GM13976 (cell line): ENCODE measurements at regions not wholly inside any gene's neighbourhood (a gene's known extent, or its start where the extent isn't known, plus 50 kb on each side); places are given as distances from the start of the nearest gene placed in this dataset.

Experiments used
- DNase-seq: peaks from one replicate; pipeline ENCODE4 v3.0.0; 2012; ENCODE audit warnings: low spot score
- CTCF ChIP-seq: IDR thresholded peaks from 2 replicates; pipeline ENCODE4 v1.5.1; 2012; ENCODE audit warnings: borderline replicate concordance, mild to moderate bottlenecking; ENCODE audit not compliant: insufficient read depth; ENCODE audit errors: extremely low read depth, missing control alignments, control extremely low read depth
- in situ Hi-C: fragments of 300-500 bp; cut with MboI; formaldehyde crosslinking; loops from one replicate; pipeline ENCODE4 v1.12.0; 2022; ENCODE audit warnings: low sequenced_read_pairs, mixed read lengths, inconsistent platforms; ENCODE audit not compliant: unreplicated experiment

- in situ Hi-C loops = no loop called here
- peak; percentile 80 for DNase-seq
- TF ChIP-seq CTCF = no peak
These were observed 88.9 kb upstream of the KLF6 start for GRCh38 chr10:3873728-3874461.

- TF ChIP-seq CTCF = no peak
- DNase-seq = no peak
- in situ Hi-C loops = no loop called here
These were observed 87.8 kb upstream of the KLF6 start for GRCh38 chr10:3872712-3873329.

- in situ Hi-C loops = no loop called here
- no peak for TF ChIP-seq CTCF
- no peak for DNase-seq
These were observed 86.5 kb upstream of the KLF6 start for GRCh38 chr10:3871424-3871996.

DNA sequence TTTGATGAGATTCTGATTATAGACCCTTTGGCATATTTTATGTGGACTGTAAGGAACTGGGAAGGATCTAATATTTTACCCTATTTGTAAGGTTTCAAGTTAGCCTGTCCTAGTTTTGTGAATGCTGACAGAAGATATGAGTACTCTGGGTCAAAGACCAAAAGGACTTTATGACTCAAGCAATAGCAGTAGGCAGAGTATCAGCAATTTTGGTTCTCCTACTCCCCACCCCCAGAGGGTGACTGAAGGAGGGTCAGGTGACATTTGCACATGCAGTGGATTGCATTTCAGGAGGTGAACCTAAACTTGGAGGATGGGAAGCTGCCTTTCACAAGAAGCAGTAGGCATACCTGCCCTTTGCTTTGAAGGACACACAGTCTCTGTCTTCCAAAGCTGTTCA, 84.0 kb upstream of the KLF6 start:
- in situ Hi-C loops = no loop called here
- DNase-seq = no peak
- no peak for TF ChIP-seq CTCF

GRCh38 chr10:3868271-3868664, 83.3 kb upstream of the KLF6 start:
- in situ Hi-C loops = no loop called here
- TF ChIP-seq CTCF = no peak
- DNase-seq = no peak

DNA sequence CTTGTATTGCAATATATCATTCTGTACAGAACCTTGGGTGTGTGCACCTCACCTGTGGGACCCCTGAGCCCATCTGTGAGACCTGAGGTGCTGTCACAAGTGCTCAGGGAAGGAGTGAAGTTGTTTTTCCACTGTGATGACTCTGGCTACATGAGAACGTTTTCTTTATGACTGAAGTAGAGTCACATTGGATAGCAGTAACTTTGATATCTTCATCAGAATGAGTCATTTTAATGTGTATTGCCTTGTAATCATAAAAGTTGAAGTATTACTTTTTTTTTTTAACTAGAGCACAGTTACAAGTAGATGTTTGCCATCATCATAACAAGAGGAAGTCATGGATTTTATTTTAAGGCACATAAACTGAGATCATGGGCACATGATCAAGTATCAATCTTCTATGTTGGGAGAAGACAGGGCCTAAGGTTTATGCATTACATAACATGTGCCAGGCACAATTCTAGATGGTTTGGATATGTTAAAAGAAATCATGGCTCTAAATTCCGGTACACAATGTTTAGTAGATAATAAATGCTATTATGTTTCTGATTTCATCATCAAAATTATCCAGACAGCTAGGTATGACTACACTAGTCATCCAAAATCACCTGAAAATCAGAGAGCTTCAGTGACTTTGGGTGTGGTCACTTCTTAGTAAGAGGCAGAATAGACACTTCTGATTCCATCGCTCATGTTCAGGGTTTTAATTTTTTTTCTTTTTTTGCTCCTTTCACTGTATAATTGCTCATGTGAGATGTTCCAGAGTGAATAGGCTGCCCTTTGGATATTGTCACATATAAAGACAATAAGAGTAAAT, 82.7 kb upstream of the KLF6 start:
- in situ Hi-C loops = no loop called here
- DNase-seq = no peak
- TF ChIP-seq CTCF = no peak
